ENCODE measurements at regions not wholly inside any gene's neighbourhood (a gene's known extent, or its start where the extent isn't known, plus 50 kb on each side); places are given as distances from the start of the nearest gene placed in this dataset.

DNA sequence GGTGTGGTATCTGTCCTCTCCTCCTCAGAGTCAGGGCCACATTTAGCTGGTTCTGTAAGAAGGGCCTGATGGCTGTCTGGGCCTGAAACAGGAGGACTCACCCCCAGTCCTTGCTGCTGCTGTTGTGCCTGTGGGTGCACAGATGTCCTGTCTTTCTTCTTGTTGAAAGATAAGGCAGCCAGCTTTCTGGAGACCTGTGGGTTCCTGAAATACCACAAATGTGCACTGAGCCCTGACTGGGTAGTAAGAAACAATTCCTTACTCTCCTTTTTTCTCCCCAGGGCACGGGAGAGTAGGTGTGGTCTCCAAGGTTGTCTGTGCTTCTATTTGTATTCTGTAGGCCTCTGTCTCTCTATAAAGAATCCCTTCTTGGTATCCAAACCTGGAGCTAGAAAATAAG is 96.2 kb upstream of the DLX2 start:
- Histone ChIP-seq H3K56ac (replicated peaks; ENCODE audit: insufficient read length, low read depth, low read length) (no peak overlapping the region), H3K23me2 (ENCODE audit: low read depth, low read length) (no peaks in the 10 kb centered on the region), H2BK12ac (ENCODE audit: low read depth, low read length) (no peak overlapping the region), H3K27ac (ENCODE audit: low read depth, low read length) (no peak overlapping the region), H2AK5ac (ENCODE audit: low read depth, low read length) (no peak overlapping the region), H3K4me1 (replicated peaks in 1 of 4; ENCODE audit: control insufficient read depth in 3 of 4, insufficient read depth in 4 of 4, low read length in 3 of 4) (no peaks in the 10 kb centered on the region), H3K79me1 (ENCODE audit: low read depth, low read length) (no peaks in the 10 kb centered on the region), H4K8ac (ENCODE audit: extremely low read depth, insufficient read depth, low read length) (no peak overlapping the region), H3K36me3 (ENCODE audit: control insufficient read depth in 2 of 4, insufficient read depth in 4 of 4, low read length in 3 of 4) (peaks cover 0 to 8% (median 0%) of the 10 kb centered on the region in 4 experiments; a peak in 3 of 8 replicates), H3K4ac (replicated peaks; ENCODE audit: insufficient read length, low read depth, low read length) (no peak overlapping the region), H3K14ac (ENCODE audit: insufficient read length) (no peak overlapping the region), H4K5ac (ENCODE audit: insufficient read length, low read depth, low read length) (no peak overlapping the region), H3K79me2 (ENCODE audit: control insufficient read depth in 1 of 2, insufficient read depth in 2 of 2, low read length in 2 of 2) (no peaks in the 10 kb centered on the region), H3K18ac (ENCODE audit: extremely low read depth, low read length) (no peak overlapping the region), H2AFZ (ENCODE audit: low read length) (no peak overlapping the region), H3K9ac (replicated peaks in 1 of 4; ENCODE audit: extremely low read depth in 1 of 4, low read depth in 3 of 4, low read length in 3 of 4) (no peak overlapping the region), H3K27me3 (replicated peaks in 1 of 4; ENCODE audit: control insufficient read depth in 3 of 4, extremely low read depth in 1 of 4, insufficient read depth in 3 of 4, low read length in 3 of 4) (no peaks in the 10 kb centered on the region), H4K20me1 (replicated peaks in 1 of 2; ENCODE audit: control insufficient read depth in 1 of 2, insufficient read depth in 2 of 2, low read length in 2 of 2) (no peaks in the 10 kb centered on the region), H3K23ac (ENCODE audit: insufficient read length) (no peak overlapping the region), H4K91ac (replicated peaks; ENCODE audit: insufficient read length, low read length) (no peak overlapping the region), H3K4me3 (ENCODE audit: extremely low read depth in 1 of 4, insufficient read depth in 2 of 4, low read depth in 3 of 4, low read length in 4 of 4) (no peak overlapping the region), H2BK20ac (ENCODE audit: low read length) (no peak overlapping the region), H2BK120ac (replicated peaks; ENCODE audit: low read depth, low read length) (no peak overlapping the region), H2BK5ac (ENCODE audit: low read depth, low read length) (no peak overlapping the region), H3K9me3 (ENCODE audit: insufficient read depth in 2 of 2, low read depth in 1 of 2, low read length in 1 of 2) (peaks cover 18 to 22% of the 10 kb centered on the region in 2 experiments), H2BK15ac (ENCODE audit: low read length) (no peak overlapping the region), H3K4me2 (ENCODE audit: insufficient read depth in 1 of 2, low read depth in 2 of 2, low read length in 2 of 2) (no peak overlapping the region)
- FAIRE-seq: no peak
- TF ChIP-seq JUND (IDR thresholded peaks at IDR 0.05; ENCODE audit: low read length) (no peak), KDM1A (IDR thresholded peaks at IDR 0.05; ENCODE audit: borderline replicate concordance, low read length) (no peak), TCF12 (IDR thresholded peaks at IDR 0.05; ENCODE audit: low read depth, low read length) (no peak), RFX5 (IDR thresholded peaks at IDR 0.05; ENCODE audit: borderline replicate concordance, low read depth, low read length) (no peak), SRF (IDR thresholded peaks at IDR 0.05; ENCODE audit: low read depth, low read length) (no peak), KDM5A (IDR thresholded peaks at IDR 0.05; ENCODE audit: low read length) (no peak), TAF7 (optimal IDR thresholded peaks at IDR 0.05; ENCODE audit: borderline replicate concordance, low read depth, low read length) (no peak), MAFK (IDR thresholded peaks at IDR 0.05; ENCODE audit: low read depth, low read length) (no peak), GABPA (IDR thresholded peaks at IDR 0.05; ENCODE audit: borderline replicate concordance, insufficient read depth, low read length) (no peak), BRCA1 (IDR thresholded peaks at IDR 0.05; ENCODE audit: low read depth, low read length) (no peak)
- TF ChIP-seq, protein P1, sequence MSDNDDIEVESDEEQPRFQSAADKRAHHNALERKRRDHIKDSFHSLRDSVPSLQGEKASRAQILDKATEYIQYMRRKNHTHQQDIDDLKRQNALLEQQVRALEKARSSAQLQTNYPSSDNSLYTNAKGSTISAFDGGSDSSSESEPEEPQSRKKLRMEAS (IDR thresholded peaks at IDR 0.05): no peak
- TF ChIP-seq, protein P2, sequence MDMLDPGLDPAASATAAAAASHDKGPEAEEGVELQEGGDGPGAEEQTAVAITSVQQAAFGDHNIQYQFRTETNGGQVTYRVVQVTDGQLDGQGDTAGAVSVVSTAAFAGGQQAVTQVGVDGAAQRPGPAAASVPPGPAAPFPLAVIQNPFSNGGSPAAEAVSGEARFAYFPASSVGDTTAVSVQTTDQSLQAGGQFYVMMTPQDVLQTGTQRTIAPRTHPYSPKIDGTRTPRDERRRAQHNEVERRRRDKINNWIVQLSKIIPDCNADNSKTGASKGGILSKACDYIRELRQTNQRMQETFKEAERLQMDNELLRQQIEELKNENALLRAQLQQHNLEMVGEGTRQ (IDR thresholded peaks at IDR 0.05; ENCODE audit: low read length): no peak
- WGBS, 2 experiments (ENCODE audit: extremely low coverage in 1 of 2, insufficient coverage in 1 of 2, insufficient read length in 1 of 2, insufficient replicate concordance in 2 of 2, low coverage in 1 of 2, low lambda C conversion rate in 2 of 2, missing lambda C conversion rate in 1 of 2): 55% methylated on average over 1 of the region's 1 CpG; no CpG with 5 or more reads in 1 of the 2 experiments
- POLR2A ChIA-PET (ENCODE audit: partially characterized antibody): no interaction called here
- no peak for DNase-seq (ENCODE audit: low read depth in 1 of 2, low spot score in 2 of 2)
- CTCF ChIA-PET (ENCODE audit: partially characterized antibody): interaction anchor here (0.7 to 1.3 kb wide), 7 partner anchors 17 to 266 kb away, joined by 3 to 8 read pairs (median 3); no protein-coding TSS in a partner anchor
